ENCODE measurements at regions not wholly inside any gene's neighbourhood (a gene's known extent, or its start where the extent isn't known, plus 50 kb on each side); places are given as distances from the start of the nearest gene placed in this dataset.

DNA sequence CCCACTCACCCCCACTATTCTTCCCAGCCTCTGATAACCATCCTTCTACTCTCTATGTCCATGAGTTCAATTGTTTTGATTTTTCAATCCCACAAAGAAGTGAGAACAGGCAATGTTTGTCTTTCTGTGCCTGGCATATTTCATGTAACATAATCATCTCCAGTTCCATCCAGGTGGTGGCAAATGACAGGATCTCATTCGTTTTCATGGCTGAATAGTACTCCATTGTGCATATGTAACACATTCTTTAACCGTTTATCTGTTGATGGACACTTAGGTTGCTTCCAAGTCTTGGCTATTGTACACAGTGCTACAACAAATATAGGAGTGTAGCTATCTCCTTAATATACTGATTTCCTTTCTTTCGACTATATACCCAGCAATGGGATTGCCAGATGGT lies 169.3 kb upstream of the NFIA start:
- no peak for DNase-seq

- peak; percentile 37 for DNase-seq
Measured at GRCh38 chr1:60911966-60912697, 170.2 kb upstream of the NFIA start.

GRCh38 chr1:60908159-60908558 lies 174.2 kb upstream of the NFIA start:
- DNase-seq = no peak

- no peak for DNase-seq
Measured at GRCh38 chr1:60906526-60906925, 175.8 kb upstream of the NFIA start.

DNA sequence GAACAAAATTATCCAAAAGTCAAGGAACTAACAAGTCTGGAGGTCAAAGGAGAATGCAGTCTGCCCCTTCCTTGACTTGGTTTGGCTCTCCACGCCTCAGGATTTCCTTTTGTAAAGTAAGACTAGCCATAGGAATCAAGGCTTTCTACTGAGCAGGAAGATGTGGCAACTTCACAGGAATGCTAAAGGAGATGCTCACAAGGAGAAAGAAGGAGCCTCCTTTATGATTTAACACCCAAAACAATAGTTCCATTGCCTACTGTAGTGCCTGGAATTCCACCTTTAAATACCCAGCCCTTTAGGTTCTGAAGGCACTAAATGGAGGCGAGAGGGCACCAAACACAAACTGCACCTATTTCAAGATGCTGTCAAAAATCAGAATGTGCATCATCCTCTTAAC lies 176.3 kb upstream of the NFIA start:
- no peak for DNase-seq

- no peak for DNase-seq
Measured at GRCh38 chr1:60904099-60904851, 178.1 kb upstream of the NFIA start.

DNA sequence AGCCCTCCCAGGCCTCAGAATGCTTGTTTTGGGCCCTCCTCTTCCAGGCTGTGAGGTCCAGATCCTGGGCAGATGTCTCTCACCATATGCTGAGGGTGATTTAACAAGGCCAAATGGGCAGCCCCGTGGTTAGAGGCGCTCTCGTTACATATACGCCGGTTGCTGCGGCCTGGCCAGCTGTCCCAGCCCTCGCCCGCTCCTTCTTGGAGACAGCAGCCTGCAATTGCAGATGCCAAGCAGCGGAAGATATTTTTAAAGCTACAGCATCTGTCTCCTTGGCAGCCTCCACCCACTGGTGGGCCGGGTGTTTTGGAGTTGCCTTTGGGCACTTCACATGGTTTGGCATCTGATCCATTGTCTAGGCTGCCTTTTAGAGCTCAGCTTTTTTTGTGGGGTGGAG lies 178.8 kb upstream of the NFIA start:
- DNase-seq = no peak

DNA sequence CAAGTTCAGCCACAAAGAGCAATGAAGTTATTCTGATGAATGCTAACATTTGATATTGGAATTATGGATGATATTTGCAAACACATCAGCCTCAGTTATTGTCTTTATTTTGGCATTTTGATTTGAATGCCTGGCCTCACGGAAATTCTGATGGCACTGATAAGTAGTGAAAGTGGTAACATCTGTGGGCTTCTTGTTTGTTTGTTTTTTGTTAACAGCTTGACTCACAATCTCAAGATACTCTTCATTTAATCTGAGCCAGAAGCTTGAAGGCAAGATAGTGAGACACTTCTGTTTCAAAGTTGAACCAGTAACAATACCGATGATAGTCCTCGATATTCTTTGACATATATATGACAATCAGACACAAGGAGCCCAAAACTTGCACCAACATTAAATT lies 182.9 kb upstream of the NFIA start:
- DNase-seq = no peak

DNA sequence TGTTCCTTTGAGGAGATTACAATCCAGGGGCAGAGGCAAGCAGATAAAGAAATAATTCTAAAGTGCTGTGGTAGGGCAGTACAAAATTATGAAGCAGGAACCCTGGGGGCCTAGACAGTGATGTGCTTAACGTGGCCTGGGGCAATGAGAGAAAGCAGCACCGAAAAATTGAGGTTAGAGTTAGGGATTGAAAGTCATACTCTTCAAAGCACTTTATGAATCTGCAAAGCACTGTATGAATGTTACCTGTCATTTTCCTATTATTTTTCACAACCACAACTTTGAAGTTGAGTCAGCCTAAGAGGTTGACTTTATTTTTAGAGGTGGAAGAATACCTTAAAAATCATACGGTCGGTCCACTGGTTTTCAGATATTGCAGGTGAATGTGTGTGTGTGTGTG lies 183.4 kb upstream of the NFIA start:
- DNase-seq = no peak

DNA sequence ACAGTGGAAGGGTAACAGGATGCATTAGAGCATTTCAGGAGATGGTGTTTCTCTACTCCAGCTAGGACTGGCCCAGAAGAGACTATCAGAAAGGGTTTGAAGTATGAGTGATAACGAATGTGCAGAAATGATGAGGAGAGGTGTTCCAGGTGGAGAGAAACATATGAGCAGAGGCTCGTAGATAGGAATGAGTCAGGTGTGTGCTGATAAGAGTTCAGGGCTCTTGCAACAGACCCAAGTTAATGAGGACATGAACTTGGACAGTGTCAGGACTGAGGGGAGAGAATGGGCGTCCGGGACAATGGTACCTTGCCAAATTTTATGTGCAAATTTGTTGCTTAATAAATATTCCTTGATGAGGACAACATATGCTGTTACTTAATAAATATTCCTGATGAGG lies 183.9 kb upstream of the NFIA start:
- no peak for DNase-seq

- DNase-seq = no peak
Measured at GRCh38 chr1:60896701-60897363, 185.5 kb upstream of the NFIA start.

DNA sequence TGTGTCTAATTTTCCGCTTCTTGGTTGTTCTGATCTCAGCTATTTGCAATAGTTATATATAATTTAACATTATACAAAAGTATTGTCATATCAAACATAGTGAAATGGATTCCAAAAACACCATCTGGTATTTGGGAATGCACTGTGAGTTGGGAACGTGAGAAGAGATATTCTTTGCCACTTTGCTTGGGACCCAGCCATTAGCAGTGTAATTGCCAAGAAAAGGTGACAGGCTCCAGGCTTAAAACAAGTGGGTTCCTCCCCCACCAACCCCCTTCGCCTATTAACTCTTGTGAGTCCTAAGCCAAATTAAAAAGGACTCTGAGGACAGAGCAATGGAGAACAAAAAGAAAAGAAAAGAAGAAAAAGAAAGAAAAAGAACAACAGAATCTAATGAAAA lies 186.7 kb upstream of the NFIA start:
- no peak for DNase-seq

DNA sequence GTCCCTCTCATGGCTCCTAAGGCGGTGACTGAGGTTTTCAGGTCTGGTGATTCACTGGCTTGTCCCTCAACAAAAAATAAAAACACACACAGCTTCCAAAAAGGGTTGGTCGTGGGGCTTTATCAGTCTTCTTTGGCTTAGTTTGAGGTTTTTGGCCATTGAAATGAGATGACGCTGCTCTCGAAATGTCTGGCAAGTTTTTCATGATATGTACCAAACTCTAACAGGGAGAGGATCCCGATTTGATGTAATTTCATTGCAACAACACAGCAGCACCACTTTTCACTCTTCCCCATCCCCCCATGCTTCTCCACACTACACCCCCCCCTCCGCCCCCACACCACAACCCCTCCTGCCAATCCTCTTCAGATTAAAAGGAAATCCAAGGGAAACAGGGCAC lies 187.1 kb upstream of the NFIA start:
- no peak for DNase-seq

DNA sequence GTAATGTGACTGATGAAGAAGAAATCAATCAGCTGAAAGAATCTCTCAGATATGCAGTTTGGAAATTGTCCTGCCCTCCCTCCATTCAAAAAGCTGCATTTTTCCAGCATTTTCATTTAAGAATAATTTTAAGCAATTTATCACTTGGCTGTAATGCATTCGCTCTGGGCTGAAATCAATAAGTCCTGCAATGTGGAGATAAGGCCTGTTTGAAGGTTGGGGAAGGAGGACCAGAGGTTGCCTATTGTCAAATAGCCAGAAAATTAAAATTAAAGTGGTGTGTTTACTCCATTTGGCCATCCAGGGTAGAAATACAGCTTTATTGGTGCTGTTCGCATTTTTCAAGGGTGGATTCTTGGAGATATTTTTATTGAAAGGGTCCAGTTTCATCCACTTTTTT lies 187.6 kb upstream of the NFIA start:
- no peak for DNase-seq

- peak; percentile 8 for DNase-seq
Measured at GRCh38 chr1:60894130-60894529, 188.2 kb upstream of the NFIA start.

GRCh38 chr1:60893136-60893930 lies 189.0 kb upstream of the NFIA start:
- DNase-seq = no peak

- DNase-seq = no peak
Measured at GRCh38 chr1:60891765-60892164, 190.6 kb upstream of the NFIA start.

DNA sequence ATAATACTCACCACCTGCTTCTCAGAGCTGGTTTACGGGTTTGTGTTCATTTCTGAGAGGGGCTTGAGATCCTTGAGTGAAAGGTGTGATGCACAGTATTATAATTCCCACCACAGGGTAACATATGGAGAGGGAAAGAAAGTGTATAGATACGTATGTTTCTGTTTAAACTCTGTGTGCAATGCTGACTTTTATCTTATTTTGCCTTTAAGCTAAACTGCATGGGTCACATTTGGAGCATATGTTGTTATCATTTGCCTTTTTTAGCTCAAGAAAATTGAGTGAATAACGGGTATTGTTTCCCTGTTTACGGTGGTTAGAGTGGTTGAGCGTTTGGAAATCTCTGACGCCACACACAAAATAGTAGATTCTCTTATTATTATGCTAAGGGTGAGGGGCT lies 191.1 kb upstream of the NFIA start:
- DNase-seq = no peak

DNA sequence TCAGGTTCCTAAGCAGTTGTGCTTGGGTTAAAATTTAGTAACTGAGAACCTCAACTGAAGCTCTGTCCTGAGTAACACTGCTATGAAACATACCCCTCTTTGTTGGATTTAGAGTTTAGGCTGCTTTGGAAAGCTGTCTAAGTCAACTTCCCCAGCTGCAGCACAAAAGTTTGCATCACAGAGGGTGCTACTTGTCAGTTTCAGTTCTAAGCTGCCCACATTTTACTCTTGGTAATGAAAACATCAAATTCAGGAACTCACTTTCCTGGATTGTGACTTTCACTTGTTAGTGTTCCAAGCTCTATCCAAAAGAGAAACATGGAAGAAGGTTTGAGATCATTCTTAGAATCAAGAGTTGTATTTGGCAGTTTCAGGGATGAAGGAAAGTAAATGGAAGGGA lies 191.7 kb upstream of the NFIA start:
- no peak for DNase-seq

DNA sequence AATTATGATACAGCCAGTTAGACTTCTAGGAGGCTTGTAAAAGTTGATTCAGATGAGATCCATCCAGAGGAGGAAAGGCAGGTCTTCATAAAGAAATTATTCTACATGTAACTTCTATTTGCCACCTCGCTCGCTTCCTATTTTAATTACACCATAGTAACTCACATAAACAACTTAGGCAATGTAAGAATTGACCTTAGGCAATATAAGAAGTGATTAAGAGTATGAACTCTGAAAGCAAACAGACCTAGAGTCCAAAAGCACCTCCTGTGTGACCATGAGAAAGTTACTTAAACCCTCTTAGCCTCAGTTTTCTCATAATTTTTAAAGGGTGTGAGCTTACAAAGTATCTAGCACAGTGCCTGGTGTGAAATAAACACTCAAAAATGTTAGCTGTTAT lies 192.7 kb upstream of the NFIA start:
- DNase-seq = no peak

DNA sequence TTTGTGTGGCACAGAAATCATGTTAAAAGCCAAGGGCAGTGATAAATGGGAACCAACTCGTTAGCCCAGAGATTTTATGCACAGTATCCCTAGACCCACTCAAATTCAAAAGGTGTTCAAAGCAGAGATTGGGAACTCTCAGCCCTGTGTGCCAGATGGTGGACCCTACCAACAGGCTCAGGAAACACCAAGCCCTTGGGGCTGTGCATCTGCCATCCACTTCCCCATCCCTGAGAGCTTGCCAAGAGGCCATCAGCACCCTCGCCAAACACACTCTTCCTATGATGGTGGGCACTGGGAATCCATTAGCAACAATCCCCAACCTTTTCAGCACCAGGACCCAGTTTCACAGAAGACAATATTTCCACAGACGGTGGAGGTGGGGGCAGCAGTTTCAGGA lies 194.2 kb upstream of the NFIA start:
- no peak for DNase-seq

GRCh38 chr1:60886793-60887331 lies 195.5 kb upstream of the NFIA start:
- no peak for DNase-seq

DNA sequence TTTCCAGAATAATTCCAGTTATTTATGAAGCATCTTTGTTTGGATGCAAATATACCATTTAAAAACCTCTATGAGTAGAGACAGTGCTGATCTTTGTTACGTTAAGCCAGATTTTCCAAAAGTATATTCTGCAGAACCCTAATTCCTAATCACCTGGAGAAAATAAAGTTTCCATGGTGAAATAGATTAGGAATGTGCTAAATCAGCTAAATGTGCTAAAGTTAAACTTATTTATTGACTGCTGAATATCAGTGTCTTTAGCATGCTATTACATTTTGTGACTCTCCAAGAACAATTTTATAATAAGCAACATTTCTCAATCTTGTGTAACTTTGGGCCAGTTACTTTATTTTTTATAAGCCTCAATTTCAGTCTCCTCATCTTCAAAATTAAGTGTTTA lies 196.3 kb upstream of the NFIA start:
- no peak for DNase-seq
